Amygdala (tissue), 56 donors: ENCODE measurements at regions not wholly inside any gene's neighbourhood (a gene's known extent, or its start where the extent isn't known, plus 50 kb on each side); places are given as distances from the start of the nearest gene placed in this dataset.
A peak's percentile ranks its signal among the peaks of the same experiment; 100 is the strongest.
"Not testable (repeated sequence)": the region's sequence is repeated elsewhere in the genome, so short reads cannot be mapped to it uniquely, and the experiment has no call there.

Experiments
- DNase-seq, 56 donors: peaks; one replicate each; lab custom pipeline; 2025; lab: John Stamatoyannopoulos, UW

- DNase-seq = no peak
Measured at GRCh38 chr17:68097161-68097805, 61.7 kb downstream of the KPNA2 start.

- not testable (repeated sequence) for DNase-seq
Measured at GRCh38 chr17:68099341-68099753, 63.8 kb downstream of the KPNA2 start.

- no peak for DNase-seq
Measured at GRCh38 chr17:68100000-68100641, 64.6 kb downstream of the KPNA2 start.

GRCh38 chr17:68101075-68101986, 65.8 kb downstream of the KPNA2 start:
- DNase-seq = peak; percentile 17 to 93 (median 78)

GRCh38 chr17:68101987-68102314, 66.4 kb downstream of the KPNA2 start:
- peak in 5 of 56 donors; percentile 36 to 67 (median 47) for DNase-seq

- peak in 1 of 56 donors; percentile 21 for DNase-seq
Measured at GRCh38 chr17:68102318-68102758, 66.8 kb downstream of the KPNA2 start.

- DNase-seq = no peak
Measured at GRCh38 chr17:68103148-68103547, 67.6 kb downstream of the KPNA2 start.

- DNase-seq = no peak
Measured at GRCh38 chr17:68106085-68106484, 70.5 kb downstream of the KPNA2 start.

GRCh38 chr17:68107373-68107772, 71.8 kb downstream of the KPNA2 start:
- no peak for DNase-seq

- no peak for DNase-seq
Measured at GRCh38 chr17:68108313-68109000, 72.9 kb downstream of the KPNA2 start.

- not testable (repeated sequence) for DNase-seq
Measured at GRCh38 chr17:68109404-68109803, 73.9 kb downstream of the KPNA2 start.

GRCh38 chr17:68116211-68116610, 80.7 kb downstream of the KPNA2 start:
- DNase-seq = not testable (repeated sequence)

- DNase-seq = no peak
Measured at GRCh38 chr17:68122587-68122986, 87.1 kb downstream of the KPNA2 start.

- no peak for DNase-seq
Measured at GRCh38 chr17:68125111-68125870, 89.8 kb downstream of the KPNA2 start.

GRCh38 chr17:68127914-68128313, 92.4 kb downstream of the KPNA2 start:
- DNase-seq = no peak

GRCh38 chr17:68131456-68131855, 95.9 kb downstream of the KPNA2 start:
- no peak for DNase-seq

- no peak for DNase-seq
Measured at GRCh38 chr17:68133346-68134045, 98.0 kb downstream of the KPNA2 start.

- DNase-seq = no peak
Measured at GRCh38 chr17:68134046-68134637, 98.6 kb downstream of the KPNA2 start.

- no peak for DNase-seq
Measured at GRCh38 chr17:68134731-68135130, 99.2 kb downstream of the KPNA2 start.
